ENCODE measurements at regions not wholly inside any gene's neighbourhood (a gene's known extent, or its start where the extent isn't known, plus 50 kb on each side); places are given as distances from the start of the nearest gene placed in this dataset.
"Not testable (repeated sequence)": the region's sequence is repeated elsewhere in the genome, so short reads cannot be mapped to it uniquely, and the experiment has no call there.

DNA sequence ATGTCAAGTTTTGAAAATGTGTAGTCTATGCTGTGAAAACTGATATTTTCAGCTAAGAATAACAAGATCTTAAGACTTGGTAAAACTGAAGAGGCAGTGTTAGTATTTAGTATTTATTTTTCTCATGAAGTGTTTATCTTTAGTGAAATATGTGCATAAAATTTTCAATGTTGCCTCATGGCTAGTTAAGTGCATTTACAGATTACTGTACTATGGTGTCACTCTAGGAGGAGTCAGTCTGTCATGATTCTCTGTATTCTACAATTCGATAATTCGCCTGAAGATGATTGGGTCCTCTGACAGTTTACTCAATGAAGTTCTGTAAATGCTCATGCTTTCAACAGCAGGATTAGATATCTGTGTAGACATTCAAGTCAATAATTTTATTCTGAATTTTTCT is 488.1 kb upstream of the GRM3 start:
- Histone ChIP-seq H3K4me1 (ENCODE audit: control insufficient read depth, insufficient read depth, low read length) (no peaks in the 10 kb centered on the region), H3K4me3 (ENCODE audit: low read length) (no peak overlapping the region), H3K36me3 (ENCODE audit: control insufficient read depth, insufficient read depth, low read length) (no peaks in the 10 kb centered on the region), H3K9me3 (replicated peaks; ENCODE audit: control insufficient read depth, low read depth, low read length) (peaks cover 12% of the 10 kb centered on the region), H3K27me3 (ENCODE audit: control insufficient read depth, insufficient read depth, low read length) (no peaks in the 10 kb centered on the region), H3K27ac (ENCODE audit: low read length) (no peak overlapping the region)
- no peak for DNase-seq
- whole genome bisulfite sequencing (ENCODE audit: insufficient coverage) = no CpG with 5 or more reads among the region's 2 CpGs

DNA sequence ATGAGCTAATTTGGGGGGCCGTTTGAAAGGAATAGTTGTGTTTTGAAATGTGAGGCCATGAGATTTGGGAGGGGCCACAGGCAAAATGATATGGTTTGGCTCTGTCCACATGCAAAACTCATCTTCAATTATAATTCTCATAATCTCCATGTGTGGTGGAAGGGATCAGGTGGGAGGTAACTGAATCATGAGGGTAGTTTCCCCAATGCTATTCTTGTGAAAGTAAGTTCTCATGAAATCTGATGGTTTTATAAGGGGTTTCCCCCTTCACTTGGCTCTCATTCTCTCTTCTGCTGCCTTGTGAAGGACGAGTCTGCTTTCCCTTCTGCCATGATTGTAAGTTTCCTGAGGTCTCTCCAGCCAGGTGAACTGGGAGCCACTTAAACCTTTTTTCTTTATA is 490.8 kb upstream of the GRM3 start:
- Histone ChIP-seq H3K27me3 (ENCODE audit: control insufficient read depth, insufficient read depth, low read length) (no peaks in the 10 kb centered on the region), H3K9me3 (replicated peaks; ENCODE audit: control insufficient read depth, low read depth, low read length) (peaks cover 1% of the 10 kb centered on the region), H3K36me3 (ENCODE audit: control insufficient read depth, insufficient read depth, low read length) (no peaks in the 10 kb centered on the region), H3K4me3 (ENCODE audit: low read length) (no peak overlapping the region), H3K4me1 (ENCODE audit: control insufficient read depth, insufficient read depth, low read length) (no peaks in the 10 kb centered on the region), H3K27ac (ENCODE audit: low read length) (no peak overlapping the region)
- 67% methylated on average over 1 of the region's 2 CpGs for WGBS (ENCODE audit: insufficient coverage)
- no peak for DNase-seq

DNA sequence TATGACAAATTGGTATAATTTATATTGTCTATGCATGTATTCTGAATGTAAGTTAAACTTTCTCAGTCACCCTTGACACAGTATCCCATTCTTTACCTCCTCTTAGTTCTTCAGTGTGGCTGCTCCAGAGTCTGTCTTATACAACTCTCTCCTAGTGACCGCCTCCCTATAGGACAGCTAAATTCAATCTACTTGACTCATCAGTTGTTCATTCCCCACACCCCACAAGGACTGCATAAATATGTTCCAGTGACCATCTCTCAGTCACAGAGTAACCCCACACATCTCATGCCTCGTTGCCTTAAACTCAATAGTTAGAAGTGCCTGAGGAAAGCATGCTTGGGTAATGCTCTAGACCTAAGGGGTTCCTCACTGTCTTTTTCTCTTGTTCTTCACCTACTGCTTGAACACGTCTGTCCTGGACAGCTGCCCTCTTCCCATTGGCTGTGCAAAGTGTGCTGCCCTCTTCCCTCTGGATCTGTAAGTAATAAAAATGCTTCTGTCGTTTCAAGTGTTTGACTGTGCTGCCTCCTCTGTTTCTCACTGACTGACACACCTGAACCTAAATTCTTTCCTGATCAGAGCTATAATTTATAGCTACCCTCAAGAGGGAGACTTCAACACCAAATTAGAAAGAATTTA is 494.6 kb upstream of the GRM3 start:
- H3K27me3 ChIP-seq (ENCODE audit: control insufficient read depth, insufficient read depth, low read length) = no peaks in the 10 kb centered on the region
- no peaks in the 10 kb centered on the region for H3K9me3 ChIP-seq (replicated peaks; ENCODE audit: control insufficient read depth, low read depth, low read length)
- DNase-seq = no peak
- WGBS (ENCODE audit: insufficient coverage) = 100% methylated on average over 1 of the region's 4 CpGs
- no peaks in the 10 kb centered on the region for H3K36me3 ChIP-seq (ENCODE audit: control insufficient read depth, insufficient read depth, low read length)
- no peak overlapping the region for H3K4me3 ChIP-seq (ENCODE audit: low read length)
- no peaks in the 10 kb centered on the region for H3K4me1 ChIP-seq (ENCODE audit: control insufficient read depth, insufficient read depth, low read length)
- H3K27ac ChIP-seq (ENCODE audit: low read length) = no peak overlapping the region

DNA sequence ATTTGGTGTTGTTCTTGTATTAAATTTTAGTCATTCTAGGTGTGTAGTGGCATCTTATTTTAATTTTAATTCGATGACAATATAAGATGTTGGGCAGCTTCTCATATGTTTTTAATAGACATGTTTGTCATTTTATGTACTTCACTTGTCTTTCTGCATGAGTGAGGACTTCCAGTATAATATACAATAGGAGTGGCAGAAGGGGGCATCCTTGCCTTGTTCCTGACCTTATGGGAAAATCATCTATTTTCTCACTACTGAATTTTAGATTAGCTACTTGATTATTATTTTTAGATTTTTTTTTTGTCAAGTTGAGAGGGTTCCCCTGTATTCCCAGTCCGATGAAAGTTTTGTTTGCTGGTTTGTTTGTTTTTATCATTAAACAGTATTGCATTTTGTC is 495.2 kb upstream of the GRM3 start:
- H3K27me3 ChIP-seq (ENCODE audit: control insufficient read depth, insufficient read depth, low read length) = no peaks in the 10 kb centered on the region
- no peaks in the 10 kb centered on the region for H3K9me3 ChIP-seq (replicated peaks; ENCODE audit: control insufficient read depth, low read depth, low read length)
- no CpG with 5 or more reads among the region's 2 CpGs for WGBS (ENCODE audit: insufficient coverage)
- DNase-seq = no peak
- H3K4me1 ChIP-seq (ENCODE audit: control insufficient read depth, insufficient read depth, low read length) = no peaks in the 10 kb centered on the region
- no peaks in the 10 kb centered on the region for H3K36me3 ChIP-seq (ENCODE audit: control insufficient read depth, insufficient read depth, low read length)
- no peak overlapping the region for H3K4me3 ChIP-seq (ENCODE audit: low read length)
- H3K27ac ChIP-seq (ENCODE audit: low read length) = no peak overlapping the region

DNA sequence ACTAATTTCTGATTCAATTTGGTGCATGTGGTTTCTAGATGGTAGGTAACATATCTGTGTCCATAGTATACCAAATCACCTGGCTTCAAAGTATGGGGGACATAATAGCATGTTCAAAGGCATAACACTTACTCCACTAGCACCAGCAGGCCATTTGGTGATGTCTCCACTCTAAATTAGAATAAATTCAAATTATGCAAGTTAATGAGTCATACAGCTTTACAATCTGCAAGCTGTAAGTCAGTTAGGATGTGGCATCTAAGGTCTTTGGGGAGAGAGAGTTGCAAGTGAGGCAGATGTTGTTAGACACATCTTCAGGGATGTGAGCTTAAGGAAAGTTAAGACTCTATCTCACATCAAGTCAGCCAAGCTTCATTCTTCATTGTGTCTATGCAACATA is 506.4 kb upstream of the GRM3 start:
- H3K36me3 ChIP-seq (ENCODE audit: control insufficient read depth, insufficient read depth, low read length) = no peaks in the 10 kb centered on the region
- no peak overlapping the region for H3K4me3 ChIP-seq (ENCODE audit: low read length)
- no peaks in the 10 kb centered on the region for H3K4me1 ChIP-seq (ENCODE audit: control insufficient read depth, insufficient read depth, low read length)
- no peak overlapping the region for H3K27ac ChIP-seq (ENCODE audit: low read length)
- H3K9me3 ChIP-seq (replicated peaks; ENCODE audit: control insufficient read depth, low read depth, low read length) = no peaks in the 10 kb centered on the region
- no peak for DNase-seq
- H3K27me3 ChIP-seq (ENCODE audit: control insufficient read depth, insufficient read depth, low read length) = no peaks in the 10 kb centered on the region

DNA sequence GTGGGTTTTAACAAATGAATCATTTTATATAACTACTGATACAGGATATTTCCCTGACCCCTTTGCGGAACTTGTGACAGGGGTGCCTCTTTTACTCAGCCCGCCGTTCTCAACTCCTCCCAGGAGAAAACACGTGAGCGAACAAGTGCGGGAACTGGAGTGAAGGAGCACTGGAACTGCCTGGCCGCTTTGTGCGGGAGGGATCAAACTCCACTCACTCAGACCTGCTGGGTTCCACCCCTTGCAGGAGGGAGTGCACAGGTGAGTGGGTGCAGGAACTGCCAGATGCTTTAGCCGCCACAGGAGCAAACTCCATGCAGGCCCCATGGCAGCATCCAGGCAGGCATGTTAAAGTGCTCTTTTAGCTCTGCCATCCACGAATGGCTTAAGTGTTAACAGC is 513.4 kb upstream of the GRM3 start:
- WGBS (ENCODE audit: insufficient coverage) = 88% methylated on average over 4 of the region's 10 CpGs
- no peaks in the 10 kb centered on the region for H3K36me3 ChIP-seq (ENCODE audit: control insufficient read depth, insufficient read depth, low read length)

DNA sequence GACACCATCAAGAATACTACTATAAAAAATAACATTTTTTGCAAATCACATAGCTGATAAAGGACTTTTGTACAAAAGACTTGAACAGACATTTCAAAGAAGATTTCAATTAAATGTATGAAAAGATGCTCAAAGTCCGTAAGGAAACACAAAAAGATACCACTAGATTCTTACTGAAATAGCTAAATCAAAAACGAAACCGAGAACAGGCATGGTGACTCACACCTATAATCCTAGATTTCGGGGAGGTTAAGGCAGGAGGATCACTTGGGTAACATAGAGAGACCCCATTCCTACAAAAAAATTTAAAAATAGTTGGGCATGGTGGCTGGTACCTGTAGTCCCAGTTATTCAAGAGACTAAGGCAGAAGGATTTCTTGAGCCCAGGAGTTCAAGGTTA is 520.2 kb upstream of the GRM3 start:
- DNase-seq = no peak
- H3K4me1 ChIP-seq (ENCODE audit: control insufficient read depth, insufficient read depth, low read length) = no peaks in the 10 kb centered on the region
- no peaks in the 10 kb centered on the region for H3K9me3 ChIP-seq (replicated peaks; ENCODE audit: control insufficient read depth, low read depth, low read length)
- H3K4me3 ChIP-seq (ENCODE audit: low read length) = no peak overlapping the region
- no peak overlapping the region for H3K27ac ChIP-seq (ENCODE audit: low read length)
- WGBS (ENCODE audit: insufficient coverage) = no CpG with 5 or more reads among the region's 4 CpGs
- no peaks in the 10 kb centered on the region for H3K36me3 ChIP-seq (ENCODE audit: control insufficient read depth, insufficient read depth, low read length)
- no peaks in the 10 kb centered on the region for H3K27me3 ChIP-seq (ENCODE audit: control insufficient read depth, insufficient read depth, low read length)

More for the DNA sequence above, 513.4 kb upstream of the GRM3 start:
- DNase-seq = no peak
- Histone ChIP-seq H3K4me3 (ENCODE audit: low read length) (no peak overlapping the region), H3K9me3 (replicated peaks; ENCODE audit: control insufficient read depth, low read depth, low read length) (no peaks in the 10 kb centered on the region), H3K27ac (ENCODE audit: low read length) (no peak overlapping the region), H3K27me3 (ENCODE audit: control insufficient read depth, insufficient read depth, low read length) (no peaks in the 10 kb centered on the region), H3K4me1 (ENCODE audit: control insufficient read depth, insufficient read depth, low read length) (no peaks in the 10 kb centered on the region)

DNA sequence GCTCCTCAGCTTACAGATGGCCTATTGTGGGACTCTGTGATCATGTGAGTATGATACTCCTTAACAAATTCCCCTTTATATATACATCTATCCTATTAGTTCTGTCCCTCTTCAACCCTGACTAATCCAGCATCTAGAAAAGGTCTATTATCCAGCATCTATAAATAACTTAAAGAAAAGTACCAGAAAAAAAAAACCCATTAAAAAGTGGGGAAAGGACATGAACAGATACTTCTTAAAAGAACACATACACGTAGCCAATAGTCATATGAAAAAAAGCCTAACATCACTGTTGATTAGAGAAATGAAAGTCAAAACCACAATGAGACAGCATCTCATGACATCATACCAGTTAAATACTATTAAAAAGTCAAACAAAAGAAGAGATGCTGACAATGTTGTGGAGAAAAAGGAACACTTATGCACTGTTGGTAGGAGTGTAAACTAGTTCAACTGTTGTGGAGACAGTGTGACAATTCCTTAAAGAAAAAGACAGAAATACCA is 549.5 kb upstream of the GRM3 start:
- Histone ChIP-seq H3K4me3 (ENCODE audit: low read length) (no peak overlapping the region), H3K36me3 (ENCODE audit: control insufficient read depth, insufficient read depth, low read length) (no peaks in the 10 kb centered on the region), H3K27ac (ENCODE audit: low read length) (no peak overlapping the region), H3K27me3 (ENCODE audit: control insufficient read depth, insufficient read depth, low read length) (no peaks in the 10 kb centered on the region), H3K4me1 (ENCODE audit: control insufficient read depth, insufficient read depth, low read length) (no peaks in the 10 kb centered on the region), H3K9me3 (replicated peaks; ENCODE audit: control insufficient read depth, low read depth, low read length) (peaks cover 18% of the 10 kb centered on the region)
- no peak for DNase-seq
- no CpG with 5 or more reads among the region's 1 CpG for WGBS (ENCODE audit: insufficient coverage)

DNA sequence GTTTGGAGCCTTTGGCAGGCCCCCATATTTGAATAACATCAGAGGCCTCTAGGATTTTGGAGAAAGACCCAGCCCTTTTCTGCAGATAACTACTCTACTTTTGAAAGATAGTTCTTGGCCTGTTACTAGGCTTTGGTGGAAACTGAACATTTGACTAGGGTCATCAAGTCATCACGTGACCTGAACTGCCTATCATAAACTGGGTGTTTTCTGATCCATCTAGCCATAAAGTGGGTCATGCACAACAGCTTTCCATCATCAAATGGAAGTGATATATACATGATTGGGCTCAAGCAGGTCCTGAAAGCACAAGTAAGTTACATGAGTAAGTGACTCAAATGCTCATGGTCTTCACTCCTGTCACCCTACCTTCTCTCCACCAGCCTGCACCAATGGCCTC is 552.3 kb upstream of the GRM3 start:
- H3K27me3 ChIP-seq (ENCODE audit: control insufficient read depth, insufficient read depth, low read length) = no peaks in the 10 kb centered on the region
- H3K9me3 ChIP-seq (replicated peaks; ENCODE audit: control insufficient read depth, low read depth, low read length) = peaks cover 24% of the 10 kb centered on the region
- no peak overlapping the region for H3K27ac ChIP-seq (ENCODE audit: low read length)
- no peaks in the 10 kb centered on the region for H3K36me3 ChIP-seq (ENCODE audit: control insufficient read depth, insufficient read depth, low read length)
- WGBS (ENCODE audit: insufficient coverage) = 60% methylated on average over 1 of the region's 1 CpG
- no peak for DNase-seq
- no peaks in the 10 kb centered on the region for H3K4me1 ChIP-seq (ENCODE audit: control insufficient read depth, insufficient read depth, low read length)
- no peak overlapping the region for H3K4me3 ChIP-seq (ENCODE audit: low read length)

DNA sequence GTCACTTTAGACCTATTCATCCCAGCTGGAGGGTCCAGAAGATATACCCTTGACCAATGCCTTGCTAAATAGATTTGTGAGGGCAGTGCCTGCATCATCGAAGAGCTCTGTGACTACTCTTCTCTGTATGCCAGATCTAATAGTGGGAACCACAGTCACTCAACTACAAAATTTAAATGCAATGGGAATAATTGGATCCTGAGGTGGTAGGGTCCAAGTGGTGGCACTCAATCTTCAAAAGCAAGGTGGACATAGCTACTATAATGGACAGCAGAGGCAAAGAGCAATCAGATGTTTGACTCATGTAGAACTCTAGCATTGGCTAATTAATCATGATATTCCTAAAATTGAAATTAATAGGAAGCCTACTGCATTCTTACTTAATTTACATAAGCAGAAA is 554.3 kb upstream of the GRM3 start:
- H3K27ac ChIP-seq (ENCODE audit: low read length) = no peak overlapping the region
- no peak overlapping the region for H3K4me3 ChIP-seq (ENCODE audit: low read length)
- no peaks in the 10 kb centered on the region for H3K36me3 ChIP-seq (ENCODE audit: control insufficient read depth, insufficient read depth, low read length)
- DNase-seq = no peak
- H3K9me3 ChIP-seq (replicated peaks; ENCODE audit: control insufficient read depth, low read depth, low read length) = peaks cover 24% of the 10 kb centered on the region
- no peaks in the 10 kb centered on the region for H3K4me1 ChIP-seq (ENCODE audit: control insufficient read depth, insufficient read depth, low read length)
- H3K27me3 ChIP-seq (ENCODE audit: control insufficient read depth, insufficient read depth, low read length) = no peaks in the 10 kb centered on the region
- WGBS (ENCODE audit: insufficient coverage) = no CpG with 5 or more reads among the region's 1 CpG

DNA sequence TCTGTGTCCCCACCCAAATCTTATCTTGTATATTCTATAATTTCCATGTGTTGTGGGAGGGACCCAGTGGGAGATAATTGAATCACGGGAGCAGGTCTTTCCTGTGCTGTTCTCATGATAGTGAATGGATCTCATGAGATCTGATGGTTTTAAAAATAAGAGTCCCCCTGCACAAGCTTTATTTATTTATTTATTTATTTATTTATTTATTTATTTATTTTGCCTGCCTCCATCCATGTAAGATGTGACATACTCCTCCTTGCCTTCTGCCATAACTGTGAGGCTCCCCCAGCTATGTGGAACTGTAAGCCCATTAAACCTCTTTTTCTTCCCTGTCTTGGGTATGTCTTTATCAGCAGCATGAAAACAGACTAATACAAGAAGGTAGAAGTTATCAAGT is 579.1 kb upstream of the GRM3 start:
- DNase-seq; H3K36me3 ChIP-seq (ENCODE audit: control insufficient read depth, insufficient read depth, low read length); H3K27ac ChIP-seq (ENCODE audit: low read length); H3K9me3 ChIP-seq (replicated peaks; ENCODE audit: control insufficient read depth, low read depth, low read length); H3K4me1 ChIP-seq (ENCODE audit: control insufficient read depth, insufficient read depth, low read length); H3K27me3 ChIP-seq (ENCODE audit: control insufficient read depth, insufficient read depth, low read length); H3K4me3 ChIP-seq (ENCODE audit: low read length): not testable (repeated sequence)
- no CpG with 5 or more reads among the region's 1 CpG for WGBS (ENCODE audit: insufficient coverage)

Measured in muscle of leg (tissue), 3 donors.